GM18507 (cell line): ENCODE measurements at regions not wholly inside any gene's neighbourhood (a gene's known extent, or its start where the extent isn't known, plus 50 kb on each side); places are given as distances from the start of the nearest gene placed in this dataset.

Source experiments
- DNase-seq: peaks from one replicate; pipeline ENCODE4 v3.0.0; 2011; ENCODE audit warnings: low read depth; ENCODE audit not compliant: insufficient read length; ENCODE audit errors: extremely low spot score
- FAIRE-seq: peaks from 2 replicates; lab custom pipeline; 2011; peaks lifted over from hg19 to GRCh38; lab: Jason Lieb, UNC

DNA sequence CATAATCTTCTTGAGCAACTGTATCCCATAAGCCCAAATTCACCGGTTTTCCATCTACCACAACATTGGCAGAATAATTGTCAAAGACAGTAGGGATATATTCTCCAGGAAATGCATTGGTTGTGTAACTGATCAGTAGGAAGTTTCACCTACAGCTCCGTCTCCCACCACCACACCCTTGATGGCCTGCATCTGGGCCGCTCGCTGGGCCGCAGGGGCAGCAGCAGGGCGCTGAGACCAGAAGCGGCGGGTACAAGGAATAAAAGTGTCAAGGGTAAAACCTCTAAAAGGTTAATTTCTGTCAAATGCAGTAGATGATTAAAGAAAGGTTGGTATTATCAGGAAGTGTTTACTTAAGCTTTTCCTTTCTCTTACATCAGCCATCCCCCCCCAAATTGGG lies 167.6 kb upstream of the DKK2 start:
- DNase-seq (no peak), FAIRE-seq (no peak)

DNA sequence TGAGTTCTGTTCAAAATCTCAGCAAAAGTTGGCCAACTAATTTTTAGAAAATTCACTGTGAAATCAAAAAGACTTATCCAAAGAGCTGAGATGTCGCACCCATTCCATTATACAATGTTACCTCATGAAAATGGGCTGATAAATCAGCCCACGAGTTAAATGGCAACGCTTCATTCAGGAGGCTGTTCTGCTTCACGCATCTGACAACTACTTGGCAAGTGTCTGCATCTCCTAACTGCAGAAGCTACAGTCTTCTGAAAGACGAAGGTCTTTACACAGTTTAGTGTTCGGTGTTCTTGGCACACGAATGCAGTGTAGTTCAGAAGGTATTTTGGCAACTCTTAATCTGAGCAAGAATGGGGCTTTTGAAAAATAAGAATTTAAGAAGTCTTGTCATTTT lies 166.6 kb upstream of the DKK2 start:
- FAIRE-seq (no peak), DNase-seq (no peak)

DNA sequence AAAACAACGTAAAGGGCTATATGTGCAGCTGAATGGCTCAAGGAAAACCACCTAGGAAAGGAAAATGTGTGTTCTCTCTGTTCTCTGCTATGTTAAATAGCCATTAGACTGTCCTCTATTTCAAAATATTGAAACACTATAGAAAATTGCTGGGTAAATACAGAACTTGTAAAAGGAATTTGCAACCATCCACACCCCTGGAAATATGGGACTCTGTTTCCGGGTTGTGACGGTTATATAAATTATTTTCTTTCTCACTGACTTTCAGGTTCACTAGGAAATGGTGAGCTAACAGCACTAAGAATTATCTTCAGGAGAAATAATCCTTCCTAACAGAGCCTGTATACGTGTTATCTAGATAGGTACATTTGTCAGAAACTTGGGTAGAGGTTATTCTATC lies 161.0 kb upstream of the DKK2 start:
- FAIRE-seq = no peak

DNA sequence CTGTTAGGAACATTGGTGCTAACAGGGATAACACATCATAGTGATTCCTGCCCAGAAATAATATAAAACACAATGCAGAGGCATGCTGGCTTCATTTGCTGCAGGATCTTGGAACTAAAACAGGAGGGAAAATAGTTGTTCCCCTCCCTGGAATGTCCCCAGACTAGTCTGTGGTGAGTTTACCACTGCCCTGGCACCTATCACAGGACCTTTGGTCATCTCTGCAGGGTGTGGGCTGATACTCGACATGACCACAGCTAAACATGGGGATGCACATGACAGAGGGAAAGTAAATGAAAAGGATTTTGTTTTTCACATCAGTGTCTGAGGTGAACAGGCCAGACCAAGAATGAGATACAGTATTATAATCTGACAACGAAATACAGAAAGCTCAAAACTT lies 160.2 kb upstream of the DKK2 start:
- FAIRE-seq (no peak), DNase-seq (no peak)

More for the DNA sequence above, 161.0 kb upstream of the DKK2 start:
- DNase-seq = no peak

DNA sequence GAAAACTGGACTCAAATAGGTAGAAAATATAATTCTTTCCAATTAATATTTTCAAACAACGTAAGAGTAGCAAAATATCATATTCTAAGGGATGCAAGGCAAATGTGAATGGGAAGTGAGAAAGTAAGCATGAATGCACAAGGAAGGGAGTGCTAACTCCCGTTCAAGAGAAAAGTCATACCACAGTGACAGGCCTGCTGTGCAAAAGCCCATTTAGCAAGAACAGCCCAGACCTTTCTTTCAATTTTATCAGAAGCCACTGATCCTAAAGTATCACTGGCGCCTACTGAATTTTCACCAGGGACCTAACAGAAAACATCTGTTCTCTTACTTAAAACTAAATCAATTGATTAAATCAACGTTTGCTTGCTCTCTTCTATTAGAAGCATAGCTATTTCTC lies 157.9 kb upstream of the DKK2 start:
- no peak for DNase-seq
- FAIRE-seq = no peak

DNA sequence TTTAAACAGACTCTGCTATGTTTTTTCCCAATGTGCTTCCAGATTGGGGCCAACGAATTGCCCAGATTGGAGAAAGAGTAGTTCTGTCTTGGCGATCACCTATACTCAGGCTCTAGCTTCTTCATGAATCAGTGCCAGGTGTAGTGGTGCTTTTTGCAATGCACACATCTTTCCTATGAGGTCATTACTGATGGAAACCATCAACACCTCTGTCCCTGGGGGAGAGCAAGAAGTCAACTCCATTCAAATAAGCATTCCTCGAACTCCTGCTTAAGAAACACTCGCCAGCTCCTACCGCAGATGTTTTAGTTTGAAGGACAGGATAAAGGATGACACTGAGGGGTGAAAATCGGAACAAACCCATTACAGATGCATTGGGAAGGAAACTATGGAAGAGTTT lies 156.5 kb upstream of the DKK2 start:
- FAIRE-seq = no peak
- DNase-seq = no peak

DNA sequence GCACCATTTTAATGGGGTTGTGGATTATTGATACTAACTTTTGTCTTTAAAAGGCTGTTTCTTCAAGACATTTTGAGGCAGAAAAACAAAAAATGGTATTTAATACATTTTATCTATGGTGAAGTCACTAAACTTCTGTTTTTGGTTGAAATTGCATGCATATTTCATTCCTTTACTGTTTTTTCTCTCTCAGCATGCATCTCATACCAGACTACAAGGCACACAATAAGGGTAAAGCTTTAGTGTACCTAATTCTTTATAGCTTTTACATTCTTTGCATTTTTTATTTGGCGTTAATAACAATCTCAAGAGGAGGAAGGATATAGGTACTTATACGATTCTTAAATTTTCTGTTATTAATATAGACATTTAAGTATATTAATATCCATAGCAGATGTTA lies 151.0 kb upstream of the DKK2 start:
- DNase-seq = no peak
- no peak for FAIRE-seq

DNA sequence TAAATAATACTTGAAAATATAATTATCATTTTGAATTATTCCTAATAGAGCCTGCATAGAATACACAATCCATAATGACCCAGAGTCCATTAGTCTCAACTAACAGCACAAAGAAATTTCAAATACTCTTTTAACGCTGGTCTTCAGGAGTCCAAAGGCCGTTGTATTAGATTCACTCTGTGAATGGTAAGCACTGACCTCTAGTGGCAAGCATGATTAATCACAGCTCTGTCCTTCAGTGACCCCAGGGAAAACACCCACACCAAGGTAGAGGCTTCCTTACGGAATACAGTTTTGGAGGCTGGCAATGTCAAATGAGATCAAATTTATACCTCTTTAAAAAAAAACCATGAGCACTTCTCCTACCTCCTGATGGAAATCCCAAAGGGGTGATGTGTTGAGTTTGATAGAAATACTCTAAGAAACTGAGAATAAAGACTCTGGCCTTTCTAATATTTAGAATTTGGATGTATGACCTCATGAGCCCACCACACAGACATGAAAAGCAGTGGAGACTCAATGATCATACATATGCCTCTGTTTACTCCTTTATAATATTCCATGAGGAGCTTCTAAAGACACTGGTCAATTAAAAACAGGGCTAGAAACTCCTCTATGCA lies 147.2 kb upstream of the DKK2 start:
- peak; percentile 81 for FAIRE-seq

DNA sequence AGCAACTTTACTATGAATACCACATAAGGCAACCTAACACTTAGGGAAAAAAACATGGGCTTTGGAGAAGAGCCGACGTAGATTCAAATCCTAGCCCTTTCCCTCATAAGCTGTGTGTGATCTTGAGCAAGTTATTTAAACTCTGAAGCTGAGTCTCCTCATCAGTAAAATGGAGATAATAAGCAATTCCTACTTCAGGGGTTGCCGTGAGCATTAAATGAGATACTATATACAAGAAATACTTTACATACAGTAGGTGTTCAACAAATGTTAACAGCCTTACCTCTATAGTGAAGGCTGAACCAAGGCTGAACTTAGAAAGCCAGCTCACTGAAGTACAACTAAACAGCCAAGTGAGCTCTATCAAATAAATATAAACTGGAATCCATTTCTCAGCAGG lies 146.2 kb upstream of the DKK2 start:
- no peak for DNase-seq
- no peak for FAIRE-seq

More for the DNA sequence above, 147.2 kb upstream of the DKK2 start:
- no peak for DNase-seq

DNA sequence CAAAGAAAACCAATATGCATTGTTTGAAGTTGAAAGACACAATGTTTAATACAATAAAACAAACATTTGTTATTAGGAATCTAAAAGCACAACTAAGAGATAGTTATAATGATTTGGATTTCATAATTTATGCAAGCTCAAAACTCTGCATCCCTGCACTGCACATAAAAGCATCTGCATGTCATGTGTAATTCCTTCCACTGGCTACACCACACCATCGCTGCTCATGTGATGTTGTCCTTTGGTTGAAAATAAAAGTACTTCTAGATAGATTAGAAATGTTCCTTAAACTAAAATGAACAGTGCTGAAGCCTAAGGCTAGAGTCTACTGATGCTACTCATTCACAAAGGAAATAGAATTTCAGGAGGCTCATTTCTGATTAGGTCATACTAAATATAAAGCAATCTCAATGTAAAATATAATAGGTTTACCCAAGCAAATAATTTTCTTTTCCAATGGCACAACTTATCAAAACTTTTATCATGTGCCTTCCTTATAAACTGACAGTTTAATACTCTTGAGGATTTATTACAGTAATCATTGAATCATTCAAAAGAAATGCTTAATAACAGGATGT lies 130.8 kb upstream of the DKK2 start:
- DNase-seq (no peak), FAIRE-seq (no peak)

DNA sequence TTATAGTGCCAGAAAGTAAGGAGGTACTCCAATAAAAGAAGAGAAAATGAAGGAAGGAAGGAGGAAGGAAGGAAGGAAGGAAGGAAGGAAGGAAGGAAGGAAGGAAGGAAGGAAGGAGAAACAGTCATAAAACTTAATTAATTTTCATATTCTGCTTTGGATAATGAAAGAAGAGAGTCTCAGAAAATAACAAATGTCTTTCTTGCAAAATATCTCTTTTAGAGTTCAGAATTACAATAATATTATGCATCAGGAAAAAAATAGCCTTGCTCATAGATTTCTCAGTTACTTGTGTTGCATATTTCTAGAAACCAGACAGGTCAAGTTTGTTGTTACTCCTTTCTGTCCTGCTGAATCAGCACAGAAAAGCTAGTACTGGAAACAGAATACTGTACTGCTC lies 130.1 kb upstream of the DKK2 start:
- FAIRE-seq (no peak), DNase-seq (no peak)

DNA sequence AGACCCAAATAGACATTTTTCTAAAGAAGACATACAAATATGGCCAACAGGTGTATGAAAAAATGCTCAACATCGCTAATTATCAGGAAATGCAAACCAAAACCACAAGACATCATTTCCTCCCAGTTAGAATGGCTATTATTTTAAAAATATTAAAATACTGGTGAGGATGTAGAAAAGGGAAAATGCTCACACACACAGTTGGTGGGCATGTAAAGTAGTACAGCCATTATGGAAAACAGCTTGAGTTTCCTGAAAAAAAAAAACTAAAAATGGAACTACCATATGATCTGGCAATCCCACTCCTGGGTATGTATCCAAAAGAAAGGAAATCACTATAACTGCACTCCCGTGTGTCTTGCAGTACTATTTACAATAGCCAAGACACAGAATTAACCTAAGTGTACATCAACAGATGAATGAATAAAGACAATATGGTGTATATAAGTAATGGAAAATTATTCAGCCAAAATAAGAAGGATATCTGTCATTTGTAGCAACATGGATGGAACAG lies 128.9 kb upstream of the DKK2 start:
- FAIRE-seq (no peak), DNase-seq (no peak)

DNA sequence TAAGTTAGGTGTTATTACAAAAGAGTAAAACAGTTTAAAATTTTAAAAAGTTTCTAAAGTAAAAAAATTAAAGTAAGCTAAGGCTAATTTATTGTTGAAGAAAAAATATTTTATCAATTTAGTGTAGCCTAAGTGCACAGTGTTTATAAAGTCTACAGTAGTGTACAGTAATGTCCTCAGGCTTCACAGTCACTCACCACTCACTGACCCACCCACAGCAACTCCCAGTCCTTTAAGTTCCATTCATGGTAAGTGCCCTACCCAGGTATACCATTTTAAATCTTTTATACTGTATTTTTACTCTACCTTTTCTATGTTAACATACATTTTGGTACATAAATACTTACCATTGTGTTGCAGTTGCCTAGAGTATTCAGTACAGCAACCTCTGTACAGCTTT lies 120.3 kb upstream of the DKK2 start:
- DNase-seq (no peak), FAIRE-seq (no peak)

DNA sequence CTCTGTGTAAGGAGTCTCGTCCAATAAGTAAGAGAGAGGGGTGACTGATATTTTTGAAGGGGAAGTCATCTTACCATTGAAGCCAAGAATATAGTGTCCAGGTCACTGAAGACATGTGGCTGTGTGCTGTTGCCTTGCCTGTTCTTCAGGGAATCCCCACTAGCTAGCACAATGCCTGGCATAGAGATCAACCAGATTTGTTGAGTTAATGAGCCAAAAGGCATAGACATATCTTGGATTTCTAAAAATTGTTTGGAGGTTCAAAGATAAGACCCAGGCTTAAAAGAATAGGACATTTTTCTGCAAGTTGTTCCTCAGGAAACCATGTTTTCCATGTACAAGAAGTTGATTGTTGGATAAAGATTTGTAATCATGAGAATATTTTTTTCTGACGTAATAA lies 119.3 kb upstream of the DKK2 start:
- no peak for FAIRE-seq

DNA sequence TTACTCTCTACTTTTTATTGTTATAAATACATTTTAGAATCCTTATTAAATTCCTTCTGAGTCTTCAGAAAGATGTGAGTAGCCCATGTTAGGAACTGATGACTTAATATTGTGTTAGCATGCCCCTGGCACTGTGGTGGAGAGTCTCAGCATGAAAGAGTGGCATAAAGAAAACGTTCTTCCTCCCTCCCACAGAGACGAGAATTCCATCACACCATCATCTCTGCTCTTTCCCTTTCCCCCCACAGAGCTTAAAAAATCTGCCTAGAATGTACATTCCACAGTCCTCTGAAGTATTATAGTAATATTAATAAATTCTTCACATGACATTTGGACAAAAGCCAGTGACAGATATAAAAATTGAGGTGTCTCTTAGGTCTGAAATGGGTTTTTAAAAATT lies 117.8 kb upstream of the DKK2 start:
- DNase-seq (no peak), FAIRE-seq (no peak)

More for the DNA sequence above, 119.3 kb upstream of the DKK2 start:
- no peak for DNase-seq

DNA sequence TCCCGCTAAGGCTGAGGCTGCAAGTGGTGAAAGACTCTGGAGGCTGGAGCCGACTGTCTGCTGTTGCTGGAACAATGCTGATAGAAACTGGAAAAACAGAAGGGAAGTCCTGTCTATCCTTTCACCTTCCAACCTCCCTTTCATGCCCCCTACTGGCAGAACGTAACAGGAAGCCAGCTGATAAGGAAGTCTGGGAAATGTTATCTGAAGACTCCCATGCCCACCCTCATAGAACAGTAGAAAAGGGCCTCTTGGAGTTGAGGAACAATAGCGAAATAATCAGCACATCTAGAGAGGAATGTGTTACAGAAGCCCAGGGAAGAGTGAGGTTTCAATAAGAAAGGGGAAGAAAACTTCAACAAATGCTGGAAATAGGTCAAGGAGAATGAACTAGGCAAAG lies 117.1 kb upstream of the DKK2 start:
- DNase-seq (no peak), FAIRE-seq (no peak)

DNA sequence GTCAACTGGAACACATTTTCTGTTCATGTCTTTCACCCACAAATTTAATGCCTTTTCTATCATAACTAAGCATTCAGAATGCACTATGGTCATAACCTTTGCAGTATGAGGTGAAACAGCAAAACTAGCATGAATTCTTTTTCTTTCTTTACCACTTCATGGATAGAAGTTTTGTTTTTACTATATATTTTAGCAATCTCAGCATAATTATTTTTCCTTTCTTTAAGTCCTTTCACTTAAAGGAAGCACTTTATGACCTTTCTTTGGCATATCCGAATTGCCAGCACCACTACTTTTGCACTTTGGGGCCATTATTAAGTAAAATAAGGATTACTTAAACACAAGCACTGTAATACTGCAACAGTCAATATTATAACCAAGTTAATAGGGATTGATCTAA lies 115.1 kb upstream of the DKK2 start:
- DNase-seq = no peak
- FAIRE-seq = no peak

DNA sequence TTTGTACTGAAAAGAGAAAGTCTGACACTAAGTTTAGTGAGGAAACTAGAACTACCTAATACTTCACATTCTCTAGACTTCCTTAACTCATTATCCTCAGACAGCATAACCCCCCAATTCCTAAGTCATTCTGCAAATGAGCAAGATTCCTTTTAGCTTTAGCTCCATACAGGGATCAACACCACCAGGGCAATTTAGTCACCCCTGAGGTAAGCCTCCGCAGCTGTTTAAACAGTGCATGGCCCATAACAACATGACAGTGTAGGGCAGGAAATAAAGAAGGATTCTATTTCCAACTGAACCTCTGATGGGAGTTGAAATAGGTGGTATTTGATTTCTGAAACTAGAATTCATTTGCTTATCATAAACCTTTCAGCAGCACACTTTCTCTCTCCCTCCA lies 112.8 kb upstream of the DKK2 start:
- FAIRE-seq (no peak), DNase-seq (no peak)

DNA sequence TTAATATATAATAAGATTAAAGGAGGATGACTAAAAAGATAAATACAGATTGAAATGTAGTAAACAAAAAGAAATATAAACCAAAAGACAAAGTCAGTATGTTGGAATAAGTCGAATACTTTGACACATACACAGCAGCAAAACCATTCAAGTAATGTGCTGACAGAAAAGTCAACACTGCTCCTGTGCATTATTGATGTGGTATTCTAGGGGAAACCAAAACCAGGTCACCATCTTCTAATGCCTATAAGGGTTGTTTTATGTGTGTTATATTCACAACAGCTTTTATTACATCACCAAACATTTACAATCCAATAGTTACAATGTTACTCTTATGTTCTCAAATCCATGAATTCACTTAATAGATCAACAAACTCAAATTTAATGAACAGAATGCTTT lies 111.8 kb upstream of the DKK2 start:
- FAIRE-seq = no peak
- DNase-seq = no peak

DNA sequence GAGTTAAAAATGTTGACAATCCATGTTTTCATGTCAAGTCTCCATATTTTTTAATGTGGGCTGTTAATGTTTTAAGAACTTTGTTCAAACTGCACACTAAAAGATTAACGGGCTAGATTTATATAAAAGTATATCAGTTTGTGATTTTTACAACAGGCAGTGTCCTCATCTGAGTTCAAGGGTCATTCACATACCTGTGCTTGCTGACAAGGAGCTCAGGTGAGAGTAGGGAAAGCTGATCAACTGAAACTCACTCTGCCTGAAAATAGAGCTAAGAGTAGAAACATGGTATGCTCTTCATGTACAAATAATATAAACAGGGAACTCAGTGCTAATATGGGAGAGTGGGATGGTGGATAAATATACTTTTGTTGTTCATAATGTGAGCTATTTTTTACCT lies 102.3 kb upstream of the DKK2 start:
- FAIRE-seq (no peak), DNase-seq (no peak)

DNA sequence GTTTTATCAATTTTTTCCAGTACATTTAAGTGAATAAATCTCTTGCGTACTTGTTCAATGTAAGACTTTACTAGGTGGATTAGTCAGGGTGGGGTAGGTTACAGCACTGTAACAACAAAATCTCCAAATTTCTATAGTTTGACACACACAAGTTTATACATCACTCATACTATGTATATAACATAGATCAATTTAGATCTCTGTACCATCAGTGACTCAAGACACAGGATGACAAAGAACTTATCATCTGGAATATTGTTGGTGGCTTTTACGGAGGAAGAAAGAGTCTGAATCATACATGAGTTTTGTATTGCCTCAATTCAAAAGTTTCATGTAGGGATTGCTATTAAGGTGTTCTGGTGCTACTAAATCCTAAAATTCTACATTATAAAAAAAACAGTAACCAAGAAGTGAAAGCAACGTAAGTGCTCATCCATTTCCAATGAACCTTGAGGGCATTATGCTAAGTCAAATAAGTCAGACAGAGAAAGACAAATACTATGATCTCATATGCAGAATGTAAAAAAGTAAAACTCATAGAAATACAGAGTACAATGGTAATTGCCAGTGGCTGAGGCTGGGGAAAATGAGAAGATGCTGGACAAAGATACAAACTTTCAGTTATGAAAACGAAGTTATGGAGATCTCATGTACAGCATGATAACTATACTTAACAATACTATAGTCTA lies 98.0 kb upstream of the DKK2 start:
- DNase-seq (no peak), FAIRE-seq (no peak)
